HG03565 (cell line): ENCODE measurements at regions not wholly inside any gene's neighbourhood (a gene's known extent, or its start where the extent isn't known, plus 50 kb on each side); places are given as distances from the start of the nearest gene placed in this dataset.

Experiments
- ATAC-seq: cut with Tn5 transposase; IDR thresholded peaks from one replicate; pipeline ENCODE4 v1.9.1; 2021; ENCODE audit warnings: mild to moderate bottlenecking, moderate library complexity; ENCODE audit not compliant: unreplicated experiment

GRCh38 chr16:27736431-27736830, 186.5 kb downstream of the KATNIP start:
- no peak for ATAC-seq

GRCh38 chr16:27737513-27737912, 187.6 kb downstream of the KATNIP start:
- no peak for ATAC-seq
